IMR-90 (cell line): ENCODE measurements at regions not wholly inside any gene's neighbourhood (a gene's known extent, or its start where the extent isn't known, plus 50 kb on each side); places are given as distances from the start of the nearest gene placed in this dataset.

ENCODE experiments used
- ATAC-seq: fragments of 200-7000 bp; cut with Tn5 transposase; 2 replicates; pipeline ENCODE4 v1.9.1; 2020; ENCODE audit warnings: low read depth, mild to moderate bottlenecking, moderate library complexity
- BruUV-seq: library from RNA; stranded (reverse); fragments of 400-500 nt; replicated peaks from 2 replicates; lab custom pipeline; 2021; lab: Mats Ljungman, UMichigan
- CTCF ChIA-PET: fragments of 300-600 bp; formaldehyde crosslinking; extraction: SDS; loops from one replicate; lab custom pipeline; 2021; ENCODE audit warnings: antibody characterized with exemption; lab: Yijun Ruan, JAX
- POLR2A ChIA-PET: fragments of 300-600 bp; sonication (Branson Sonifier 250); formaldehyde crosslinking; loops from one replicate; lab custom pipeline; 2022; ENCODE audit warnings: antibody characterized with exemption; ENCODE audit not compliant: unreplicated experiment; lab: Charles Lee
- DNase-seq: peaks from one replicate; pipeline ENCODE4 v3.0.0; 2013
- H2AFZ ChIP-seq: replicated peaks from 2 replicates; pipeline ENCODE3; 2013; ENCODE audit warnings: low read length, mild to moderate bottlenecking; ENCODE audit not compliant: poor library complexity
- H2AK5ac ChIP-seq: 2 replicates; pipeline ENCODE4 v1.6.1; 2013; ENCODE audit warnings: low read depth, low read length, inconsistent platforms
- H2AK9ac ChIP-seq: replicated peaks from 2 replicates; pipeline ENCODE3; 2013; ENCODE audit warnings: mild to moderate bottlenecking, low read depth, low read length, moderate library complexity; ENCODE audit not compliant: poor library complexity
- H2BK120ac ChIP-seq: 2 replicates; pipeline ENCODE4 v1.6.1; 2013; ENCODE audit warnings: low read depth, low read length, inconsistent platforms
- H2BK15ac ChIP-seq: 3 replicates; pipeline ENCODE4 v1.6.1; 2013; ENCODE audit warnings: low read depth, low read length, inconsistent platforms
- H2BK20ac ChIP-seq: 2 replicates; pipeline ENCODE4 v1.6.1; 2013; ENCODE audit warnings: low read depth, mild to moderate bottlenecking, inconsistent platforms, low read length, moderate library complexity
- H2BK5ac ChIP-seq: 2 replicates; pipeline ENCODE4 v1.6.1; 2013; ENCODE audit warnings: mild to moderate bottlenecking, low read depth, low read length, inconsistent platforms; ENCODE audit not compliant: poor library complexity, severe bottlenecking
- H3K14ac ChIP-seq: replicated peaks from 2 replicates; pipeline ENCODE4 v1.6.1; 2013; ENCODE audit warnings: low read depth, low read length, inconsistent platforms
- H3K18ac ChIP-seq: 2 replicates; pipeline ENCODE4 v1.6.1; 2013; ENCODE audit warnings: low read depth, low read length, control low read depth
- H3K23ac ChIP-seq: 2 replicates; pipeline ENCODE4 v1.6.1; 2013; ENCODE audit warnings: low read depth, low read length, inconsistent platforms
- H3K27ac ChIP-seq: 2 replicates; pipeline ENCODE4 v1.5.1; 2013; ENCODE audit warnings: mild to moderate bottlenecking, control low read depth, low read length; ENCODE audit not compliant: insufficient read depth
- H3K27me3 ChIP-seq: 2 replicates; pipeline ENCODE4 v1.6.1; 2013; ENCODE audit warnings: low read length; ENCODE audit not compliant: control insufficient read depth, insufficient read depth
- H3K36me3 ChIP-seq: 2 replicates; pipeline ENCODE4 v1.6.1; 2013; ENCODE audit warnings: low read length, mixed read lengths; ENCODE audit not compliant: control insufficient read depth, insufficient read depth
- H3K4ac ChIP-seq: 2 replicates; pipeline ENCODE4 v1.6.1; 2013; ENCODE audit warnings: low read depth, low read length, inconsistent platforms
- H3K4me1 ChIP-seq: 2 replicates; pipeline ENCODE4 v1.6.1; 2013; ENCODE audit warnings: low read length, mixed read lengths; ENCODE audit not compliant: control insufficient read depth, insufficient read depth
- H3K4me2 ChIP-seq: 2 replicates; pipeline ENCODE4 v1.6.1; 2013; ENCODE audit warnings: low read depth, mild to moderate bottlenecking, control low read depth, low read length, moderate library complexity
- H3K4me3 ChIP-seq: 2 replicates; pipeline ENCODE4 v1.5.1; 2013; ENCODE audit warnings: low read depth, mild to moderate bottlenecking, control low read depth, low read length, moderate library complexity; ENCODE audit not compliant: insufficient read depth
- H3K56ac ChIP-seq: 2 replicates; pipeline ENCODE4 v1.6.1; 2013; ENCODE audit warnings: low read length, inconsistent platforms; ENCODE audit not compliant: insufficient read depth; ENCODE audit errors: extremely low read depth
- H3K79me1 ChIP-seq, 2 experiments: 2 replicates each; pipeline ENCODE4 v1.6.1; 2013; ENCODE audit warnings: low read length in 2 of 2, inconsistent platforms in 1 of 2, low read depth in 1 of 2
- H3K9ac ChIP-seq: 2 replicates; pipeline ENCODE4 v1.6.1; 2013; ENCODE audit warnings: low read depth, low read length, control low read depth
- H3K9me1 ChIP-seq: 2 replicates; pipeline ENCODE4 v1.6.1; 2013; ENCODE audit warnings: low read length, inconsistent platforms; ENCODE audit not compliant: insufficient read depth
- H3K9me3 ChIP-seq: 2 replicates; pipeline ENCODE4 v1.6.1; 2013; ENCODE audit warnings: low read length; ENCODE audit not compliant: control insufficient read depth, insufficient read depth
- H4K20me1 ChIP-seq: 2 replicates; pipeline ENCODE4 v1.6.1; 2013; ENCODE audit warnings: low read length, inconsistent platforms; ENCODE audit not compliant: insufficient read depth
- H4K5ac ChIP-seq: 2 replicates; pipeline ENCODE4 v1.6.1; 2013; ENCODE audit warnings: mild to moderate bottlenecking, low read depth, low read length, control low read depth
- H4K8ac ChIP-seq, 2 experiments: 2 replicates each; pipeline ENCODE4 v1.6.1; 2013; ENCODE audit warnings: low read depth in 2 of 2, low read length in 2 of 2, control low read depth in 1 of 2, inconsistent platforms in 1 of 2
- H4K91ac ChIP-seq: 2 replicates; pipeline ENCODE4 v1.6.1; 2013; ENCODE audit warnings: low read depth, low read length, inconsistent platforms; ENCODE audit not compliant: insufficient read depth
- BHLHE40 ChIP-seq: fragments of 150-350 bp; IDR thresholded peaks from 2 replicates; pipeline ENCODE4 v1.6.1; 2016; ENCODE audit warnings: mild to moderate bottlenecking, low read depth, low read length
- CEBPB ChIP-seq: IDR thresholded peaks from 2 replicates; pipeline ENCODE4 v1.6.1; 2012; ENCODE audit warnings: low read depth, low read length, improper control_type of control experiment
- CHD1 ChIP-seq: IDR thresholded peaks from 2 replicates; pipeline ENCODE4 v1.6.1; 2012; ENCODE audit warnings: low read depth, low read length, improper control_type of control experiment
- FOS ChIP-seq: fragments of 150-350 bp; IDR thresholded peaks from 2 replicates; pipeline ENCODE4 v1.6.1; 2016; ENCODE audit warnings: low read depth, low read length
- MAFK ChIP-seq: IDR thresholded peaks from 2 replicates; pipeline ENCODE4 v1.6.1; 2012; ENCODE audit warnings: low read depth, low read length, improper control_type of control experiment
- MAZ ChIP-seq: IDR thresholded peaks from 2 replicates; pipeline ENCODE4 v1.6.1; 2012; ENCODE audit warnings: low read depth, mild to moderate bottlenecking, low read length, improper control_type of control experiment, moderate library complexity, borderline replicate concordance
- MXI1 ChIP-seq: IDR thresholded peaks from 2 replicates; pipeline ENCODE4 v1.6.1; 2012; ENCODE audit warnings: low read depth, mild to moderate bottlenecking, low read length, moderate library complexity, borderline replicate concordance
- NFE2L2 ChIP-seq: fragments of 150-350 bp; IDR thresholded peaks from 2 replicates; pipeline ENCODE4 v1.6.1; 2016; ENCODE audit warnings: low read depth, mild to moderate bottlenecking, low read length
- POLR2A ChIP-seq: IDR thresholded peaks from 2 replicates; pipeline ENCODE4 v1.6.1; 2012; ENCODE audit warnings: mild to moderate bottlenecking, low read depth, low read length
- RAD21 ChIP-seq: IDR thresholded peaks from 2 replicates; pipeline ENCODE4 v1.6.1; 2012; ENCODE audit warnings: low read length, improper control_type of control experiment
- RCOR1 ChIP-seq: IDR thresholded peaks from 2 replicates; pipeline ENCODE4 v1.6.1; 2012; ENCODE audit warnings: mild to moderate bottlenecking, low read length, improper control_type of control experiment; ENCODE audit not compliant: insufficient replicate concordance
- RFX5 ChIP-seq: IDR thresholded peaks from 2 replicates; pipeline ENCODE4 v1.8.0; 2012; ENCODE audit warnings: low read depth, mild to moderate bottlenecking, low read length, moderate library complexity
- SMC3 ChIP-seq: fragments of 150-350 bp; IDR thresholded peaks from 2 replicates; pipeline ENCODE4 v1.6.1; 2016; ENCODE audit warnings: low read depth, mild to moderate bottlenecking, antibody characterized with exemption, low read length, moderate library complexity
- WGBS, 2 experiments: methylation state at CpG; one replicate each; pipeline versions ENCODE4 v1.1.5 to v1.1.7; 2013; ENCODE audit warnings: missing lambda C conversion rate in 2 of 2; ENCODE audit not compliant: insufficient read length in 1 of 2; ENCODE audit errors: extremely low coverage in 2 of 2; 5-methylcytosine and 5-hydroxymethylcytosine counted together
- dilution Hi-C: fragments of 300-500 bp; cut with HindIII; formaldehyde crosslinking; loops from one replicate; pipeline ENCODE4 v1.14.3; 2018; ENCODE audit warnings: low sequenced_read_pairs; ENCODE audit not compliant: unreplicated experiment
- in situ Hi-C: fragments of 300-500 bp; cut with MboI; formaldehyde crosslinking; loops from 3 replicates; pipeline ENCODE4 v1.14.3; 2019; ENCODE audit warnings: low sequenced_read_pairs, inconsistent platforms, mixed read lengths
- intact Hi-C: fragments of 100-400 bp; cut with micrococcal nuclease; formaldehyde crosslinking; loops from 2 replicates; pipeline ENCODE4 v1.10.0; 2022
- TF ChIP-seq, protein P1 (sequence below): fragments of 150-350 bp; IDR thresholded peaks from 2 replicates; pipeline ENCODE4 v1.6.1; 2017; ENCODE audit warnings: mild to moderate bottlenecking, antibody characterized with exemption, low read length, low read depth
- TF ChIP-seq, protein P2 (sequence below): conservative IDR thresholded peaks from 2 replicates; pipeline ENCODE4 v1.5.1; 2012; ENCODE audit warnings: mild to moderate bottlenecking, low read depth, low read length, improper control_type of control experiment
- TF ChIP-seq, protein P3 (sequence below): fragments of 150-350 bp; IDR thresholded peaks from 2 replicates; pipeline ENCODE4 v1.6.1; 2016; ENCODE audit warnings: low read depth, mild to moderate bottlenecking, low read length, moderate library complexity, borderline replicate concordance

DNA sequence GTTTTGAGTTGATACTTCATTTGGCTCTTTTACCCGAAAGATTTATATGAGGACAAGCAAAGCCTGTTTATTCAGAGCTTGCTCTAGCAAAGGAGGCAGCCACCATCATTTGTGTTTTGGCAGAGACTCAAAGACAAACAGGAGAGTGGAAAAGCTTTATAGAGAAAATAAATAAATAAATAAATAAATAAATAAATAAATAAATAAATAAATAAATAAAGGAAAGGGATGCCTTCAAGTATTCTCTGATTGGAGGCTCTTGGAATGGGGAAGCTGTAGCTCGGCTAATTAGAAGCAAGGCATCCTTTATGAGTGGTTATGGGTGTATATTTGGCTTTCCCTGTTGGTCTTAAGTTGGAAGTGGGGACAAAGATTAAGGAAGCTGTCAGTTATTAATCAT lies 229.8 kb downstream of the RASSF9 start:
- H4K5ac ChIP-seq: no peak overlapping the region
- WGBS, 2 experiments: 100% methylated on average over 1 of the region's 2 CpGs; no CpG with 5 or more reads in 1 of the 2 experiments
- H3K9me1 ChIP-seq: no peaks in the 10 kb centered on the region
- ATAC-seq: no peak
- no peaks in the 10 kb centered on the region for H3K27me3 ChIP-seq
- H4K20me1 ChIP-seq: no peaks in the 10 kb centered on the region
- CTCF ChIA-PET: no interaction called here
- H2BK5ac ChIP-seq: no peak overlapping the region
- H3K14ac ChIP-seq: no peak overlapping the region
- TF ChIP-seq, protein P1, sequence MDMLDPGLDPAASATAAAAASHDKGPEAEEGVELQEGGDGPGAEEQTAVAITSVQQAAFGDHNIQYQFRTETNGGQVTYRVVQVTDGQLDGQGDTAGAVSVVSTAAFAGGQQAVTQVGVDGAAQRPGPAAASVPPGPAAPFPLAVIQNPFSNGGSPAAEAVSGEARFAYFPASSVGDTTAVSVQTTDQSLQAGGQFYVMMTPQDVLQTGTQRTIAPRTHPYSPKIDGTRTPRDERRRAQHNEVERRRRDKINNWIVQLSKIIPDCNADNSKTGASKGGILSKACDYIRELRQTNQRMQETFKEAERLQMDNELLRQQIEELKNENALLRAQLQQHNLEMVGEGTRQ: no peak
- TF ChIP-seq CHD1: no peak
- no peak for TF ChIP-seq RCOR1
- TF ChIP-seq NFE2L2: no peak
- no peak for TF ChIP-seq MAZ
- TF ChIP-seq FOS: no peak
- TF ChIP-seq RFX5: no peak
- no peak for TF ChIP-seq RAD21
- no peak for TF ChIP-seq MAFK
- no peak for TF ChIP-seq MXI1
- TF ChIP-seq, protein P2, sequence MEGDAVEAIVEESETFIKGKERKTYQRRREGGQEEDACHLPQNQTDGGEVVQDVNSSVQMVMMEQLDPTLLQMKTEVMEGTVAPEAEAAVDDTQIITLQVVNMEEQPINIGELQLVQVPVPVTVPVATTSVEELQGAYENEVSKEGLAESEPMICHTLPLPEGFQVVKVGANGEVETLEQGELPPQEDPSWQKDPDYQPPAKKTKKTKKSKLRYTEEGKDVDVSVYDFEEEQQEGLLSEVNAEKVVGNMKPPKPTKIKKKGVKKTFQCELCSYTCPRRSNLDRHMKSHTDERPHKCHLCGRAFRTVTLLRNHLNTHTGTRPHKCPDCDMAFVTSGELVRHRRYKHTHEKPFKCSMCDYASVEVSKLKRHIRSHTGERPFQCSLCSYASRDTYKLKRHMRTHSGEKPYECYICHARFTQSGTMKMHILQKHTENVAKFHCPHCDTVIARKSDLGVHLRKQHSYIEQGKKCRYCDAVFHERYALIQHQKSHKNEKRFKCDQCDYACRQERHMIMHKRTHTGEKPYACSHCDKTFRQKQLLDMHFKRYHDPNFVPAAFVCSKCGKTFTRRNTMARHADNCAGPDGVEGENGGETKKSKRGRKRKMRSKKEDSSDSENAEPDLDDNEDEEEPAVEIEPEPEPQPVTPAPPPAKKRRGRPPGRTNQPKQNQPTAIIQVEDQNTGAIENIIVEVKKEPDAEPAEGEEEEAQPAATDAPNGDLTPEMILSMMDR: no peak
- no peak for TF ChIP-seq SMC3
- no peak for TF ChIP-seq BHLHE40
- TF ChIP-seq POLR2A: no peak
- TF ChIP-seq, protein P3, sequence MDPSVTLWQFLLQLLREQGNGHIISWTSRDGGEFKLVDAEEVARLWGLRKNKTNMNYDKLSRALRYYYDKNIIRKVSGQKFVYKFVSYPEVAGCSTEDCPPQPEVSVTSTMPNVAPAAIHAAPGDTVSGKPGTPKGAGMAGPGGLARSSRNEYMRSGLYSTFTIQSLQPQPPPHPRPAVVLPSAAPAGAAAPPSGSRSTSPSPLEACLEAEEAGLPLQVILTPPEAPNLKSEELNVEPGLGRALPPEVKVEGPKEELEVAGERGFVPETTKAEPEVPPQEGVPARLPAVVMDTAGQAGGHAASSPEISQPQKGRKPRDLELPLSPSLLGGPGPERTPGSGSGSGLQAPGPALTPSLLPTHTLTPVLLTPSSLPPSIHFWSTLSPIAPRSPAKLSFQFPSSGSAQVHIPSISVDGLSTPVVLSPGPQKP: no peak
- TF ChIP-seq CEBPB: no peak
- no peak overlapping the region for H3K27ac ChIP-seq
- H3K4ac ChIP-seq: no peak overlapping the region
- no peak overlapping the region for H2BK15ac ChIP-seq
- no peak overlapping the region for H3K56ac ChIP-seq
- no peaks in the 10 kb centered on the region for H3K36me3 ChIP-seq
- H4K8ac ChIP-seq: no peak overlapping the region
- H3K4me1 ChIP-seq: no peaks in the 10 kb centered on the region
- H2BK120ac ChIP-seq: no peak overlapping the region
- no peaks in the 10 kb centered on the region for H3K9me3 ChIP-seq
- no peaks in the 10 kb centered on the region for H3K79me1 ChIP-seq
- no peak for DNase-seq
- H4K91ac ChIP-seq: no peak overlapping the region
- no peak overlapping the region for H3K18ac ChIP-seq
- H3K23ac ChIP-seq: no peak overlapping the region
- no peak overlapping the region for H3K4me3 ChIP-seq
- H2AK9ac ChIP-seq: no peak overlapping the region
- in situ Hi-C loops (no loop called here), dilution Hi-C loops (no loop called here), intact Hi-C loops (no loop called here)
- no TSS peak for BruUV-seq
- POLR2A ChIA-PET: no interaction called here
- no peak overlapping the region for H2AK5ac ChIP-seq
- H3K4me2 ChIP-seq: no peak overlapping the region
- no peak overlapping the region for H3K9ac ChIP-seq
- H2AFZ ChIP-seq: no peak overlapping the region
- no peak overlapping the region for H2BK20ac ChIP-seq
